Activated T-cell treated with anti-CD3 and anti-CD28 coated beads for 4 hours (primary cell): ENCODE measurements at regions not wholly inside any gene's neighbourhood (a gene's known extent, or its start where the extent isn't known, plus 50 kb on each side); places are given as distances from the start of the nearest gene placed in this dataset.

Experiments
- DNase-seq: peaks from one replicate; pipeline ENCODE4 v3.0.0-alpha.2; 2020

- no peak for DNase-seq
These were observed 197.8 kb upstream of the ARX start for GRCh38 chrX:25213611-25214010.

- DNase-seq, result no peak
These were observed 192.2 kb upstream of the ARX start for GRCh38 chrX:25207803-25208475.

GRCh38 chrX:25206778-25207177 lies 191.0 kb upstream of the ARX start:
- no peak for DNase-seq

- no peak for DNase-seq
These were observed 188.4 kb upstream of the ARX start for GRCh38 chrX:25204182-25204581.

GRCh38 chrX:25202827-25203226 lies 187.1 kb upstream of the ARX start:
- DNase-seq, result no peak

GRCh38 chrX:25198891-25199290 lies 183.1 kb upstream of the ARX start:
- DNase-seq, result no peak

GRCh38 chrX:25198253-25198652 lies 182.5 kb upstream of the ARX start:
- no peak for DNase-seq

- no peak for DNase-seq
These were observed 180.5 kb upstream of the ARX start for GRCh38 chrX:25196221-25196620.

- DNase-seq, result no peak
These were observed 175.6 kb upstream of the ARX start for GRCh38 chrX:25191403-25191802.

- DNase-seq, result no peak
These were observed 166.0 kb upstream of the ARX start for GRCh38 chrX:25181775-25182174.

GRCh38 chrX:25180242-25180641 lies 164.5 kb upstream of the ARX start:
- no peak for DNase-seq

GRCh38 chrX:25178555-25178954 lies 162.8 kb upstream of the ARX start:
- no peak for DNase-seq

GRCh38 chrX:25175743-25176142 lies 160.0 kb upstream of the ARX start:
- DNase-seq, result no peak

GRCh38 chrX:25175171-25175570 lies 159.4 kb upstream of the ARX start:
- no peak for DNase-seq

GRCh38 chrX:25166546-25166945 lies 150.8 kb upstream of the ARX start:
- no peak for DNase-seq

- no peak for DNase-seq
These were observed 150.4 kb upstream of the ARX start for GRCh38 chrX:25166145-25166544.

- no peak for DNase-seq
These were observed 142.9 kb upstream of the ARX start for GRCh38 chrX:25158635-25159034.

- DNase-seq, result no peak
These were observed 141.1 kb upstream of the ARX start for GRCh38 chrX:25156832-25157231.

- DNase-seq, result no peak
These were observed 140.6 kb upstream of the ARX start for GRCh38 chrX:25156323-25156722.

GRCh38 chrX:25154168-25154567 lies 138.4 kb upstream of the ARX start:
- no peak for DNase-seq

- DNase-seq, result no peak
These were observed 136.0 kb upstream of the ARX start for GRCh38 chrX:25151749-25152148.

- peak; percentile 0 for DNase-seq
These were observed 128.5 kb upstream of the ARX start for GRCh38 chrX:25144043-25144940.

- no peak for DNase-seq
These were observed 127.8 kb upstream of the ARX start for GRCh38 chrX:25143596-25143995.

- DNase-seq, result no peak
These were observed 125.9 kb upstream of the ARX start for GRCh38 chrX:25141684-25142083.
